ENCODE measurements at regions not wholly inside any gene's neighbourhood (a gene's known extent, or its start where the extent isn't known, plus 50 kb on each side); places are given as distances from the start of the nearest gene placed in this dataset.

- WGBS, 2 experiments (ENCODE audit: insufficient coverage in 2 of 2) = no CpG with 5 or more reads among the region's 2 CpGs
- no peak overlapping the region for H3K27ac ChIP-seq (ENCODE audit: low read depth, low read length, severe bottlenecking)
- H3K4me1 ChIP-seq (ENCODE audit: control insufficient read depth, insufficient read depth, low read length, poor library complexity, severe bottlenecking) = no peaks in the 10 kb centered on the region
- H3K9me3 ChIP-seq (ENCODE audit: control insufficient read depth, low read length) = no peaks in the 10 kb centered on the region
- H3K36me3 ChIP-seq (ENCODE audit: control insufficient read depth, insufficient read depth, low read length) = no peaks in the 10 kb centered on the region
- no peak overlapping the region for H3K4me3 ChIP-seq (ENCODE audit: extremely low read depth, insufficient read depth, low read length, poor library complexity, severe bottlenecking)
Measured at GRCh38 chr3:148090156-148090555, 607.5 kb upstream of the AGTR1 start.

GRCh38 chr3:148092624-148093347 is 604.9 kb upstream of the AGTR1 start:
- no peak overlapping the region for H3K4me3 ChIP-seq (ENCODE audit: extremely low read depth, insufficient read depth, low read length, poor library complexity, severe bottlenecking)
- 88% methylated on average over 1 of the region's 5 CpGs; no CpG with 5 or more reads in 1 of the 2 experiments for WGBS, 2 experiments (ENCODE audit: insufficient coverage in 2 of 2)
- no peak overlapping the region for H3K27ac ChIP-seq (ENCODE audit: low read depth, low read length, severe bottlenecking)
- H3K9me3 ChIP-seq (ENCODE audit: control insufficient read depth, low read length) = no peaks in the 10 kb centered on the region
- no peaks in the 10 kb centered on the region for H3K4me1 ChIP-seq (ENCODE audit: control insufficient read depth, insufficient read depth, low read length, poor library complexity, severe bottlenecking)
- no peaks in the 10 kb centered on the region for H3K36me3 ChIP-seq (ENCODE audit: control insufficient read depth, insufficient read depth, low read length)

- Histone ChIP-seq H3K27ac (ENCODE audit: low read depth, low read length, severe bottlenecking) (no peak overlapping the region), H3K4me1 (ENCODE audit: control insufficient read depth, insufficient read depth, low read length, poor library complexity, severe bottlenecking) (no peaks in the 10 kb centered on the region), H3K9me3 (ENCODE audit: control insufficient read depth, low read length) (no peaks in the 10 kb centered on the region), H3K4me3 (ENCODE audit: extremely low read depth, insufficient read depth, low read length, poor library complexity, severe bottlenecking) (no peak overlapping the region), H3K36me3 (ENCODE audit: control insufficient read depth, insufficient read depth, low read length) (no peaks in the 10 kb centered on the region)
- WGBS, 2 experiments (ENCODE audit: insufficient coverage in 2 of 2) = no CpG with 5 or more reads among the region's 1 CpG
Measured at GRCh38 chr3:148093753-148094152, 604.0 kb upstream of the AGTR1 start.

GRCh38 chr3:148095962-148096361 is 601.7 kb upstream of the AGTR1 start:
- Histone ChIP-seq H3K9me3 (ENCODE audit: control insufficient read depth, low read length) (no peaks in the 10 kb centered on the region), H3K36me3 (ENCODE audit: control insufficient read depth, insufficient read depth, low read length) (no peaks in the 10 kb centered on the region), H3K27ac (ENCODE audit: low read depth, low read length, severe bottlenecking) (no peak overlapping the region), H3K4me3 (ENCODE audit: extremely low read depth, insufficient read depth, low read length, poor library complexity, severe bottlenecking) (no peak overlapping the region), H3K4me1 (ENCODE audit: control insufficient read depth, insufficient read depth, low read length, poor library complexity, severe bottlenecking) (no peaks in the 10 kb centered on the region)
- no CpG with 5 or more reads among the region's 5 CpGs for WGBS, 2 experiments (ENCODE audit: insufficient coverage in 2 of 2)

- Histone ChIP-seq H3K4me1 (ENCODE audit: control insufficient read depth, insufficient read depth, low read length, poor library complexity, severe bottlenecking) (no peaks in the 10 kb centered on the region), H3K9me3 (ENCODE audit: control insufficient read depth, low read length) (no peaks in the 10 kb centered on the region), H3K4me3 (ENCODE audit: extremely low read depth, insufficient read depth, low read length, poor library complexity, severe bottlenecking) (no peak overlapping the region), H3K36me3 (ENCODE audit: control insufficient read depth, insufficient read depth, low read length) (no peaks in the 10 kb centered on the region), H3K27ac (ENCODE audit: low read depth, low read length, severe bottlenecking) (no peak overlapping the region)
Measured at GRCh38 chr3:148100476-148100875, 597.2 kb upstream of the AGTR1 start.

GRCh38 chr3:148101061-148101460 is 596.6 kb upstream of the AGTR1 start:
- Histone ChIP-seq H3K9me3 (ENCODE audit: control insufficient read depth, low read length) (no peaks in the 10 kb centered on the region), H3K4me3 (ENCODE audit: extremely low read depth, insufficient read depth, low read length, poor library complexity, severe bottlenecking) (no peak overlapping the region), H3K27ac (ENCODE audit: low read depth, low read length, severe bottlenecking) (no peak overlapping the region), H3K4me1 (ENCODE audit: control insufficient read depth, insufficient read depth, low read length, poor library complexity, severe bottlenecking) (no peaks in the 10 kb centered on the region), H3K36me3 (ENCODE audit: control insufficient read depth, insufficient read depth, low read length) (no peaks in the 10 kb centered on the region)
- WGBS, 2 experiments (ENCODE audit: insufficient coverage in 2 of 2) = no CpG with 5 or more reads among the region's 1 CpG

- WGBS, 2 experiments (ENCODE audit: insufficient coverage in 2 of 2) = no CpG with 5 or more reads among the region's 1 CpG
- H3K9me3 ChIP-seq (ENCODE audit: control insufficient read depth, low read length) = no peaks in the 10 kb centered on the region
- H3K36me3 ChIP-seq (ENCODE audit: control insufficient read depth, insufficient read depth, low read length) = no peaks in the 10 kb centered on the region
- no peak overlapping the region for H3K27ac ChIP-seq (ENCODE audit: low read depth, low read length, severe bottlenecking)
- H3K4me3 ChIP-seq (ENCODE audit: extremely low read depth, insufficient read depth, low read length, poor library complexity, severe bottlenecking) = no peak overlapping the region
- no peaks in the 10 kb centered on the region for H3K4me1 ChIP-seq (ENCODE audit: control insufficient read depth, insufficient read depth, low read length, poor library complexity, severe bottlenecking)
Measured at GRCh38 chr3:148102156-148102555, 595.5 kb upstream of the AGTR1 start.

GRCh38 chr3:148106062-148106461 is 591.6 kb upstream of the AGTR1 start:
- Histone ChIP-seq H3K36me3 (ENCODE audit: control insufficient read depth, insufficient read depth, low read length) (no peaks in the 10 kb centered on the region), H3K27ac (ENCODE audit: low read depth, low read length, severe bottlenecking) (no peak overlapping the region), H3K4me3 (ENCODE audit: extremely low read depth, insufficient read depth, low read length, poor library complexity, severe bottlenecking) (no peak overlapping the region), H3K9me3 (ENCODE audit: control insufficient read depth, low read length) (no peaks in the 10 kb centered on the region), H3K4me1 (ENCODE audit: control insufficient read depth, insufficient read depth, low read length, poor library complexity, severe bottlenecking) (no peaks in the 10 kb centered on the region)
- no CpG with 5 or more reads among the region's 2 CpGs for WGBS, 2 experiments (ENCODE audit: insufficient coverage in 2 of 2)

- Histone ChIP-seq H3K4me3 (ENCODE audit: extremely low read depth, insufficient read depth, low read length, poor library complexity, severe bottlenecking) (no peak overlapping the region), H3K4me1 (ENCODE audit: control insufficient read depth, insufficient read depth, low read length, poor library complexity, severe bottlenecking) (no peaks in the 10 kb centered on the region), H3K27ac (ENCODE audit: low read depth, low read length, severe bottlenecking) (no peak overlapping the region), H3K9me3 (ENCODE audit: control insufficient read depth, low read length) (no peaks in the 10 kb centered on the region), H3K36me3 (ENCODE audit: control insufficient read depth, insufficient read depth, low read length) (no peaks in the 10 kb centered on the region)
- WGBS, 2 experiments (ENCODE audit: insufficient coverage in 2 of 2) = no CpG with 5 or more reads among the region's 2 CpGs
Measured at GRCh38 chr3:148126956-148127355, 570.7 kb upstream of the AGTR1 start.

GRCh38 chr3:148128136-148128535 is 569.6 kb upstream of the AGTR1 start:
- 57 to 72% methylated on average over 3 of the region's 3 CpGs for WGBS, 2 experiments (ENCODE audit: insufficient coverage in 2 of 2)
- H3K4me1 ChIP-seq (ENCODE audit: control insufficient read depth, insufficient read depth, low read length, poor library complexity, severe bottlenecking) = no peaks in the 10 kb centered on the region
- no peak overlapping the region for H3K27ac ChIP-seq (ENCODE audit: low read depth, low read length, severe bottlenecking)
- no peak overlapping the region for H3K4me3 ChIP-seq (ENCODE audit: extremely low read depth, insufficient read depth, low read length, poor library complexity, severe bottlenecking)
- H3K9me3 ChIP-seq (ENCODE audit: control insufficient read depth, low read length) = no peaks in the 10 kb centered on the region
- no peaks in the 10 kb centered on the region for H3K36me3 ChIP-seq (ENCODE audit: control insufficient read depth, insufficient read depth, low read length)

GRCh38 chr3:148131990-148132638 is 565.6 kb upstream of the AGTR1 start:
- H3K4me3 ChIP-seq (ENCODE audit: extremely low read depth, insufficient read depth, low read length, poor library complexity, severe bottlenecking) = no peak overlapping the region
- H3K27ac ChIP-seq (ENCODE audit: low read depth, low read length, severe bottlenecking) = no peak overlapping the region
- H3K4me1 ChIP-seq (ENCODE audit: control insufficient read depth, insufficient read depth, low read length, poor library complexity, severe bottlenecking) = no peaks in the 10 kb centered on the region
- no peaks in the 10 kb centered on the region for H3K36me3 ChIP-seq (ENCODE audit: control insufficient read depth, insufficient read depth, low read length)
- 90 to 100% methylated on average over 1 to 2 of the region's 3 CpGs for WGBS, 2 experiments (ENCODE audit: insufficient coverage in 2 of 2)
- no peaks in the 10 kb centered on the region for H3K9me3 ChIP-seq (ENCODE audit: control insufficient read depth, low read length)

Measured in mesodermal cell (in vitro differentiated cells).